ENCODE measurements at regions not wholly inside any gene's neighbourhood (a gene's known extent, or its start where the extent isn't known, plus 50 kb on each side); places are given as distances from the start of the nearest gene placed in this dataset.
A peak's percentile ranks its signal among the peaks of the same experiment; 100 is the strongest.
"Not testable (repeated sequence)": the region's sequence is repeated elsewhere in the genome, so short reads cannot be mapped to it uniquely, and the experiment has no call there.

DNA sequence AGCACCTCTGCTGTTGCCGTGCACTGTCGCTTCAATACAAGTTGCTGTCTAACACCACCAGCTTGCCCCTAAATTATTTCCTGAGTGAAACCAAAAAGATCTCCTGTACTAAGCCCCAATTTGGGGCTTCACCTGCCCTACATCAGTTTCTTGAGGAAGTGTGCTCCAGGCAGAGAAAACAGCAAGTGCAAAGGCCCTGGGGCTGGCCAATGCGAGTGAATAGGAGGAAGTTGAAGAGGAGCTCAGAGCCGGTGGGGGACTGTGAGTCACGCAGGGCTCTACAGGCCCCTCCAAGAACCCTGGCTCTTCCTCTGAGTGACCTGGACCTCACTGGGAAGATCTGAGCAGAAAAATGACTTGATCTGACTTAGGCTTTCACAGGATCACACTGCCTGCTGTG, 117.2 kb downstream of the IPO8 start:
- no peak for DNase-seq

GRCh38 chr12:30573145-30573544, 122.5 kb downstream of the IPO8 start:
- DNase-seq: no peak

- no peak for DNase-seq
Observed at GRCh38 chr12:30570211-30570890, 125.3 kb downstream of the IPO8 start.

DNA sequence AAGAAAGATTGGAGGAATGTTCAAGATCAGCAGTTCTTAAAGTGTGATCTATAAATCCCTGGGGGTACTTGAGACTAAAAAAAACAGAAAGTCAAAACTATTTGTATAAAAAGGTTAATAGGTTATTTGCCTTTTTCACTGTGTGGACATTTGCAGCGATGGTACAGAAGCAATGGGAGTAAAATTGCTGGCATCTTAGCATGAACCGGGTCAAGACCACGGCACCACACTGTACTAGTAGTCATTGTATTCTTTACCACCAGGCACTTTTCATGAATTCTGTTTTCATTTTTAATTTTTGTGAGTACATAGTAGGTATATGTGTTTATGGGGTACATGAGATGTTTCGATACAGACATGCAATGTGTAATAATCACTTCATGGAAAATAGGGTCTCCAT, 126.2 kb downstream of the IPO8 start:
- no peak for DNase-seq

- DNase-seq: peak; percentile 48
Observed at GRCh38 chr12:30568453-30568852, 127.2 kb downstream of the IPO8 start.

DNA sequence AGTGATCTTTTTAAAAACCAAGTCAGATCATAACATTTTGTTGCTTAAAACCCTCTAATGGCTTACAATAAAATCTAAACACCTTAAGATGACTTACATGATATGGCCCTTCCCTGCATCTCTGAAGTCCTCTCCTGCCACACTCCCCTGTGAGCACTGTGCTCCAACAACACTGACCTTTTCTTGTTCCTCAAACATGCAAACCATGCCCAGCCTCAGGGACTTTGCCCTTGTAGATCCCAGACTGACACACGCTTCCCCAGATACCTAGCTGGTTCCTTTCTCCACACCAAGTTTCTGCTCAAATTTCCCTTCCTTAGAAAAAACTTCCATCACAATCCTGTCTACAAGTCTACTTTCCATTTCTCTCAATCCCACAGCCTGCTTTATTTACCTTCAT, 128.6 kb downstream of the IPO8 start:
- no peak for DNase-seq

GRCh38 chr12:30564394-30564793, 131.3 kb downstream of the IPO8 start:
- DNase-seq: no peak

DNA sequence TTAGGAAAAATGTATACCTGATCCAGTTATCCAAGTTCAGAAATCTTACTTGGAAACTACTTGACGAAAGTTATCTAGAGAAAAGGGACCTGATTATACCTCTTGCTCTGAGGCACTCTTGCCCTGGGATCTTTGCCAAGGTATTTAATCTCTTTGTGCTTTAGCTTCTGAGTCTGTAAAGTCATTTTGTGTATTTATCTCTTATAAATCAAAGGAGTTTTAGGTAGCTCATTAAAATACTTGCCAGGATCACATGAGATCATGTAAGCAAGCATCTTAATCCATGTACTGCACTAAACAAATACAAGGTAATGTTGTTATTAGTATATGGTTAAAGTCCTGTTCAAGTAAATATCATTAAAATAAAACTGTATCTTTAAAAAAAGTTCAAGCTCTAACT, 147.5 kb downstream of the IPO8 start:
- DNase-seq: no peak

DNA sequence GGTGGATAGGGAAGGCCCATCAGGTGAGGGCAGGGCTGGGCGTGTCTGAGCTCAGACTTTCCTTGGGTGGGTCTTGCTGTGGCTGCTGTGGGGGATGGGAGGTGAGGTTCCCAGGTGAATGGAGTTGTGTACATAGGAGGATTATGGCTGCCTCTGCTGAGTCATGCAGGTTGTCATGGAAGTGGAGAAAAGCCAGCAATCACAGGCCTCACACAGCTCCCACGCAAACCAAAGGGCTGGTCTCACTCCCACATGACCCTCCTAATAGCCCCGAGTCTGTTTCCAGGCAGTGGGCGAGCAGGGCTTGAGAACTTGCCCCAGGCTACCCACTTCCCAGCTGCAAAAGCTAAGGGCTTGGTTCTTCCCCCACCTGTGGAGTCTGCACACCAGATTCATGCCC, 149.5 kb downstream of the IPO8 start:
- peak; percentile 81 for DNase-seq

DNA sequence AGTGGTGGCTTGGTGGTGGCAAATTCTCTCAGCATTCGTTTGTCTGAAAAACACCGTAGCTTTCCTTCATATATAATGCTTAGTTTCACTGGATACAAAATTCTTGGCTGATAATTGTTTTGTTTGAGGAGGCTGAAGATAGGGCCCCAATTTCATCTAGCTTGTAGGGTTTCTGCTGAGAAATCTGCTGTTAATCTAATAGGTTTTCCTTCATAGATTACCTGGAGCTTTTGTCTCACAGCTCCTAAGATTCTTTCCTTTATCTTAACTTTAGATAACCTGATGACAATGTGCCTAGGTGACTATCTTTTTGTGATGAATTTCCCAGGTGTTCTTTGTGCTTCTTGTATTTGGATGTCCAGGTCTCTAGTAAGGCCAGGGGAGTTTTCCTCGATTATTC, 151.0 kb downstream of the IPO8 start:
- DNase-seq: not testable (repeated sequence)

GRCh38 chr12:30537228-30537627, 158.4 kb downstream of the IPO8 start:
- peak; percentile 64 for DNase-seq

DNA sequence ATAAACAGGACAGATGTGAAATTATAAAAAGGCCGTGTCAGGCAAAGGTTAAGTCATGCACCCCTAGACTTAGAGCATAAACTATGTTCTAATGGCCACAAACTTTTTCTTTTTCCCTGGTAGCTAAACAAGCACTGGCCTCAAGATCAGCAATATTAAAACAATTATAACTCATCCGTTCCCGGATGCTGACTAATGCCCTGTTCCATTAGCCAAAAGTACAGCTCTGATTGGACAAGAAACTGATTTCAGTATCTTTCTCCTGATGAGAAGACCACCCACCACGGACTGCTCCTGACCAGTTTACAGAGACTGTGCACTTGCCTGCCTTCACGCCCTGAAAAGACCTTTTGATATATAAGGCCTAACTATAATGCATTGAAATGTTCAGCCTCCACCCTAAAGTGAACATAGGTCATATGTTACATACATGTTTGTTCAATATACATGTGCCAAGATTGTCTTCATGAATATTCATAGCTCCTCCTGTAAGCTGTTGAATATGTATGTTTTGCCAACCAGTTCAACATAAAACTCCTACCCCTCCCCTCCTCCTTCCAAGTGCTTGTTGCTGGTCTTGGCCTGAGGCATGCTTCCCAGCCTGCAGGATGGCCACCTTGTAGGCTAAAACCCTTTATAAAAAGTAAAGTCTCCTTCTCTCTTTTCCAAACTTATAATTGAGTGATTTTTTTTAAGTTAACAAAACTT, 162.0 kb downstream of the IPO8 start:
- no peak for DNase-seq

GRCh38 chr12:30531731-30532678, 163.7 kb downstream of the IPO8 start:
- no peak for DNase-seq

- DNase-seq: no peak
Observed at GRCh38 chr12:30529489-30530269, 166.0 kb downstream of the IPO8 start.

DNA sequence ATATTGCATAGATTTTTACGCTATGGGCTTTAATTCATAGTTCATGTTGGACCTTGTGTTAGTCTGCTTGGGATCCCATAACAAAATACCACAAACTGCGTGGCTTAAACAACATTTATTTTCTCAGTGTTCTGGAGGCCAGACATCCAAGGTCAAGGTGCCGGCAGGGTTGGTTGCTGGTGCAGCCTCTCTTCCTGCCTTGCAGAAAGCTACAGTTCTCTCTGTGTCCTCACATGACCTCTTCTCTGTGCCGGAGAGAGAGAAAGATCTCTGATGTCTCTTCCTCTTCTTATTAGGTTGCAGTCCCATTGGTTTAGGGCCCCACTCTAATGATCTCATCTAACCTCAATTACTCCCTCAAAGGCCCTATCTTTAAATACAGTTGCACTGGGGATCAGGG, 170.5 kb downstream of the IPO8 start:
- DNase-seq: no peak

- not testable (repeated sequence) for DNase-seq
Observed at GRCh38 chr12:30520285-30520684, 175.4 kb downstream of the IPO8 start.

DNA sequence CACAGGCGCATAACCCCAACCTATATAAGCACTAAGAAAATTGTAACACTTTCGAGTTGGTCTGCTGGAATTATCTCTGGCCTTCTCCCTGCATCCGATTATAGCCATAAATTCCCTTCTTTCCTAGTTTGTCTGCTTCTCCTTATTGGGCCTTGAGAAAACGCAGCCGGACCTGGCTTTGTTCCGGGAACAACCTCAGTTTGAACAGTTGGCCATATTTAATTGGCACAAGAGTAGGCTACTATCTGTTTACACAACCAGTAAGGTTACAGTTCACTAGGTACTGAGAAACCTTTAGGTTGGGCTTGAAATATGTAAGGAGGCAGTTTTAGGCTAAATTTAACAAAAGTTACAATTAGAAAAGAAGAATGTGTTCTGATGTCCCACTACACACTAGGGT, 176.1 kb downstream of the IPO8 start:
- peak; percentile 59 for DNase-seq

- no peak for DNase-seq
Observed at GRCh38 chr12:30517320-30517719, 178.3 kb downstream of the IPO8 start.

DNA sequence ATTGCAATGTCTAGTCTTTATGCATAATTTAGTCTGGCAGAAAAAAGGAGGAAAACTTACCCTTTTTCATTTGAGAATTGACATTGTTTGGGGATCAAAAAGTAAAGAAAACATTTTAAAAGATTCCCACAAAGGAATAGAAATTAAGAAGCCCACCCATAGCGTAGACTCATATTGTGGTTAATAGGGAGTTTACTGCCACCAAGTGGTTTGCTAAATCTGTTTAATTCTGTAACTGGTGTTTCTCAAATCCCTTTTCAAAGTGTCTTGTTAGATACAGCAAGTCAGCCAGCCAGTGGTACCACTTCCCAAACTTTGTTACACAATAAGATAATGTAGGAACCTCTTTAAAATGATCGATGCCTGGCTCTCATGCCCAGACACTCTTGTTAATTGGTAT, 180.3 kb downstream of the IPO8 start:
- DNase-seq: peak; percentile 26

DNA sequence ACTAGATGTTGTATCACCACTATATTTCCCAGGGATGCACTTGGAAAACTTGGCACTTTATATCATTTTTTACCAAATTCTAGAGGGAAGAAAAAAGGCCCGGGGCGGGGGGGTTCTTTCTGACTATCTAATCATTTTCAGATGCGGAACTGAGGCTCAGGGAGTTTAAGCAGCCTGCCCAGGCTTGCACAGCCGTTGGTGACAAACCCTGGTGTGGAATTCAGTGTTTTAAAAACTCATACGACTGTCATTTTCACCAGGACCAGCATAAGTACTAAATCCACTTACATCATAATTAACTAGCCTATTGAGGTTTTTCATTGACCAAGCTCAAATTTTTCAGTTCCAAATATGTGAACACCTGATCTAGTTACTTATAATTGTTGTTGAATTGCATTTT, 181.0 kb downstream of the IPO8 start:
- no peak for DNase-seq

DNA sequence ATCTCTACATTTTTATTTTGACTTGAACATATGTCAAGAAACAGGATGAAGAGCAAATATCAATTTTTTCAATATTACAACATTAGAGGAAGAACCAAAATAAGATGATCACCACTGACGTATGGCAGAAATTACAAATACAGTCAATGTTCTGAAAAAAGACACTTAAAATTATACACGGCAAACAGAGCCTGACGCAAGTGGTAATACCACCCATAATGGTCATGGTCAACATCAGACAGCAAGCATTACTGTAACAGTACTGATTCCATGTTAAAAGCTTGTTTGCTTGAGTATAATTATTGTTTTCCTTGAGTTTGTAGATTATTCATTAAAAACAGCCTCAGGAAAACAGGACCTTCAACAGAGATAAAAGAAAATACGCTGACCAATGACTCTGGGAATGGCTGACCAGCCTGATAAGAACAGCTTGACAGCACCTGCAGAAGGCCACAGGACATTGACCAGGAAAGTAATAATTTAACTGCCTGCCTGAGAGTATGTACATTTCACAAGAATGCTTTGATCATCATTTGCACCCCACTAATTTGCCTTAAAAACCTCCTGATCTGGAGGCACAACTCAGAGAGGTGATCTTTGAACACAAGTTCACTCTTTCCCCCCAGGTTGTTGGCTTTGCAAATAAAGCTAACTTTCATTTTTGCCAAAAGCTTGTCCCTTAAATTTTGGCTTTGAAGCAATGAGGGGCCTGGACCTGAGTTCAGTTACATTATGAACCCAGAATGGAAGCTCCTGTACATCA, 187.3 kb downstream of the IPO8 start:
- no peak for DNase-seq

DNA sequence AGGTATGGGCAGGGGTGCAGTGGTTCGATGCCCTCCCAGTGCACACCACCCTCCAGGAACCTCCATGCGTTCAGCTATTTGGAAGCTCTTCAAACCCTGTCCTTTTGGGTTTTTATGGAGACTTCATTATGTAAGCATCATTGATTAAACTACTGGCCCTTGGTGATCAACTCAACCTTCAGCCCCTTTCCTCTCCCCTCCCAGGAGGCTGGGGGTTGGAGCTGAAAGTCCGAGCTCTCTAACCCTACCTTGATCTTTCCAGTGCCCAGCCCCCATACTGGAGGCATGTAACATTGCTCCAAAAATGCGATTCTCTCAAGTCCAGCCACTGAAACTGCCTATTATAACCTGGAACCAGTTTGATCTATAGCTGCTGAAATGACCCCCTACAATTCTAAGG, 188.1 kb downstream of the IPO8 start:
- DNase-seq: no peak

Data from DMS53 (cell line).